ENCODE measurements at regions not wholly inside any gene's neighbourhood (a gene's known extent, or its start where the extent isn't known, plus 50 kb on each side); places are given as distances from the start of the nearest gene placed in this dataset.
"Not testable (repeated sequence)": the region's sequence is repeated elsewhere in the genome, so short reads cannot be mapped to it uniquely, and the experiment has no call there.

GRCh38 chr1:229710746-229711145, 84.7 kb downstream of the URB2 start:
- DNase-seq (ENCODE audit: low read depth), result no peak

GRCh38 chr1:229714306-229714705, 88.3 kb downstream of the URB2 start:
- no peak for DNase-seq (ENCODE audit: low read depth)

DNA sequence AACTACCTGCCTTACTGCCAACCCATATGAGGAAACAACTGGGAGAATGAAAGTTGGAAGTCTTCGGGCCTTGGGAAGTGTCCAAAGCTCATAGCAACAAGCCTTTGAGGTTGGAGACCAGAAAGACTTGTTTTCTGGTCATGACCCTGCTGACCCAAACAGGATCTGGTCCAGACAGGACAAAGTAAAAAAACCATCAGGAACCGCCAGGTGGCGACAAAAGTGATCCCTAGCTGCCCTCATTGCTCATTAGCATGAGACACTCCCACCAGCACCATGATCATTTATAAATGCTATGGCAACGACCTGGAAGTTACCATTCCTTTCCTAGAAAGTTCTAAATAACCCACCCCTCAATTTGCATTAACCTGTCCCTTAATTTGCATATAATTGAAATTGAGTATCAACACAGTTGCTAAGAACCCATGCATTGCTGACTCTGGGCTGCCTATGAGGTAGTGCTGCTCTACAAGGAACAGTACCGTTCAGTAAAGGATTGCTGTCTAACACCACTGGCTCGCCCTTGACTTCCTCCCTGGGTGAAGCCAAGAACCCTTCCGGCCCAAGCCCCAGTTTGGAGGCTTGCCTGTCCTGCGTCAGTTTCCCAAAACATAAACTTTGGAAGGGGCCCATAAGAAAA, 89.0 kb downstream of the URB2 start:
- peak; percentile 55 for DNase-seq (ENCODE audit: low read depth)

DNA sequence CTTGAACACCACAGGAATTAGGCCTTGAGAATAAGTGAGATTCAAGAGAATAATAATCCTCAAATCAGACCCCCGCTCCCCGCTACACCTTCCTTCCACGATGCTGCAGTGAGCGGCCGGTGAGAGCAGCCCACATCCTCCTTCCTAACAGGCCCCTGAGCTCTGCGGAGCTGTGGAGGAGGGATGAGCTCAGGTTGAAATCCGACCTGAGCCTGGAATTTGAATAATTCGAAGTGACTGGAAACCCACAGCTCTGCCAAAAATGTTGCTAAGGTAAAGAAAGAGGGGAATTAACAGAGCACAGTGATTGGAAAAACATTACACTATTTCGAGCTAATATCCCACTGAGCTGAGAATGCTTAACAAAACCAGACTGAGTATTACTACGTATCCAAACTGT, 90.0 kb downstream of the URB2 start:
- DNase-seq (ENCODE audit: low read depth), result no peak

GRCh38 chr1:229716704-229717103, 90.7 kb downstream of the URB2 start:
- DNase-seq (ENCODE audit: low read depth), result no peak

- DNase-seq (ENCODE audit: low read depth), result peak; percentile 52
Measured at GRCh38 chr1:229717786-229718576, 91.9 kb downstream of the URB2 start.

GRCh38 chr1:229726061-229726460, 100.0 kb downstream of the URB2 start:
- no peak for DNase-seq (ENCODE audit: low read depth)

- DNase-seq (ENCODE audit: low read depth), result no peak
Measured at GRCh38 chr1:229729916-229730315, 103.9 kb downstream of the URB2 start.

GRCh38 chr1:229730573-229730972, 104.5 kb downstream of the URB2 start:
- no peak for DNase-seq (ENCODE audit: low read depth)

DNA sequence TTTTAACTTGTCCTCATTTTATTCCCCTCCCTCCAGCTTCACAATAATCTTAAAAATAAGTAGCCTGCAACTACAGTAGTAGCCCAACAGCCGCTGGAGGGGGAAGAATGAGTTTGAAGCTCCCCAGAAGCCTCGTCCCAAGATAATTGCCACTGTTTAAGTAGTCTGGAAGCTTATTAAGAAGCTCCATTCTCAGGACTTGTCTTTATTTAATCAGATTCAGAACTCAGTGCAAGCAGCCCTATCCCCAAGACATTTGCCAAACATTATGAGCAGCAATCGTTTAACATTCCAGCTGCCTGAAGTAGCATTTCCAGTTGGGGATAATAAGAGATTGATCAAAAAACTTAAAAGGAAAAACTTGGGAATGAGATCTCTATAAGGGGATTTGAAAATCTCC, 106.0 kb downstream of the URB2 start:
- DNase-seq (ENCODE audit: low read depth), result no peak

DNA sequence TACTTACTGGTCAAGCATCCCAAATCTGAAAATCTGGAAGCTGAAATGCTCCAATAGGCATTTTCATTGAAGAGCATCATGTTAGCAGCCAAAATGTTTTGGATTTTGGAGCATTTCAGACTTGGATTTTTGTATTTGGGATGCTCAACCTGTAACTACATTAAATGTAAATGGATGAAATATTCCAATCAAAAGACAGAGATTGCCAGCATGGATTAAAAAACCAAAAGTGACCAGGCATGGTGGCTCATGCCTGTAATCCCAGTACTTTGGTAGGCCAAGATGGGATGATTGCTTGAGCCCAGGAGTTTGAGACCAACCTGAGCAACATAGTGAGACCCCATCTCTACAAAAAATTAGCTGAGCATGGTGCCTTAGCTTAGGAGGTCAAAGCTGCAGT, 110.3 kb downstream of the URB2 start:
- DNase-seq (ENCODE audit: low read depth), result no peak

DNA sequence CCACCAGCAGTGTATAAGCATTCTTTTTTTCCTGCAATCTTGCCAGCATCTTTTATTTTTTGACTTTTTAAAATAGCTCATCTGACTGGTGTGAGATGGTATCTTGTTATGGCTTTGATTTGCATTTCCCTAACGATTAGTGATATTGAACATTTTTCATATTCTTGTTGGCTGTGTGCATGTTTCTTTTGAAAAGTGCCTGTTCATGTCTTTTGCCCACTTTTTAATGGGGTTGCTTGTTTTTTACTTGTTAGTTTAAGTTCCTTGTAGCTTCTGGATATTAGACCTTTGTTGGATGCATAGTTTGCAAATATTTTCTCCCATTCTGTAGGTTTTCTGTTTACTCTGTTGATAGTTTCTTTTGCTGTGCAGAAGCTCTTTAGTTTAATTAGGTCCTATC, 116.6 kb downstream of the URB2 start:
- DNase-seq (ENCODE audit: low read depth), result not testable (repeated sequence)

- no peak for DNase-seq (ENCODE audit: low read depth)
Measured at GRCh38 chr1:229749992-229750391, 123.9 kb downstream of the URB2 start.

DNA sequence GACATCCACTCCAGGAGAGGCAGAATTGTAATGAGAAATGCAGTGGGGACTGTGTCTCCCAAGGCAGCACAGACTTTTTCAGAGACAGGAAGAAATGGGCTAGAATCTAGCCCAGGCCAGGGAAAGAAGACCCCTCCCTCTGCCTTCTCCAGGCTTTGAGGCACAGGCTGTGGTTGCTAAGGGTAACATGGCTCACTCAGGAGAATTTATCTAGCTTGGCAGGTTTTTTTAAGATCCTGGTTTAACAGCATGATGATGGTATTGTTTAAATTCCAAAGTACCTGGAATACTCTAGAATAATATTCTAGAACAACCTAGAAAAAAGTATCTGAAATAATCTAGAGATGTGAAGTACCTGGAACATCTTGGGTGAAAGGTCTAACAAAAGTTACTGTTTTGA, 125.6 kb downstream of the URB2 start:
- DNase-seq (ENCODE audit: low read depth), result no peak

- DNase-seq (ENCODE audit: low read depth), result no peak
Measured at GRCh38 chr1:229752679-229753078, 126.6 kb downstream of the URB2 start.

GRCh38 chr1:229753764-229754551, 127.9 kb downstream of the URB2 start:
- no peak for DNase-seq (ENCODE audit: low read depth)

DNA sequence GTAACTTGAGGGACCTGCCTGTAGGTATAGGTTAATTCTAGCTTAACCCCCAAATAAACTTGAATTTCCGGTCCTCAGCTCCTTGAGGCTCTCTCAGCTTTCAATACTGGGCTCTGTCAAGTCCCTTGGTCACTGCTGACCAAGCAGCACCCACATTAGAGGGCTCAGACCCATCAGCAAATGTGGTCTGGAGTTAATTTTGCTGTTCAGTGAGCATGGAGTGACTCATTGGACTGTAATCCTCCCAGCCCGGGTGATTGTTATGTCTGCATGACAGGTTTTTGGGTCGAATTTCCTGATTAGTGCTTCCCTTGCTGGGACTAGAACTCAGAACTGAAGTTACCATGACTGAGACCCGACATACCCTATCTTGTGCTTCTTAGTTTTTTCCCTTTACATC, 130.6 kb downstream of the URB2 start:
- peak; percentile 78 for DNase-seq (ENCODE audit: low read depth)

DNA sequence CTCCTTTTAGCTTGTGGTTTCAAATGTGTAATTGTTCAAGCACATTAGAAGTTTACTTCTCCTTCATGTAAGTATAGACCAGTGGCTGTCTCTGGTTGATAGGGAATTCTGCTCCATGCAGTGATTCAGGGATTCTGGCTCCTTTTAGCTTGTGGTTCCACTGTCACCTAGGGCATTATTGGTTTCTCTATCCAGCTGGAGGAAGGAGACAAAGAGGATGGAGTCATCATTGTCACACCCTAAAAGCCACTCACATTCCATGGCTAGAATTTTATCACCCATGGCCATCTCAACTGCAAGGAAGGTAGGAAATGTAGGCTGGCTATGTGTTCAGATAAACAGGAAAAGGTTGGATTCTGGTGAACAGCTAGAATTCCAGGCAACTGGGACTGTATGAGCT, 131.2 kb downstream of the URB2 start:
- DNase-seq (ENCODE audit: low read depth), result no peak

DNA sequence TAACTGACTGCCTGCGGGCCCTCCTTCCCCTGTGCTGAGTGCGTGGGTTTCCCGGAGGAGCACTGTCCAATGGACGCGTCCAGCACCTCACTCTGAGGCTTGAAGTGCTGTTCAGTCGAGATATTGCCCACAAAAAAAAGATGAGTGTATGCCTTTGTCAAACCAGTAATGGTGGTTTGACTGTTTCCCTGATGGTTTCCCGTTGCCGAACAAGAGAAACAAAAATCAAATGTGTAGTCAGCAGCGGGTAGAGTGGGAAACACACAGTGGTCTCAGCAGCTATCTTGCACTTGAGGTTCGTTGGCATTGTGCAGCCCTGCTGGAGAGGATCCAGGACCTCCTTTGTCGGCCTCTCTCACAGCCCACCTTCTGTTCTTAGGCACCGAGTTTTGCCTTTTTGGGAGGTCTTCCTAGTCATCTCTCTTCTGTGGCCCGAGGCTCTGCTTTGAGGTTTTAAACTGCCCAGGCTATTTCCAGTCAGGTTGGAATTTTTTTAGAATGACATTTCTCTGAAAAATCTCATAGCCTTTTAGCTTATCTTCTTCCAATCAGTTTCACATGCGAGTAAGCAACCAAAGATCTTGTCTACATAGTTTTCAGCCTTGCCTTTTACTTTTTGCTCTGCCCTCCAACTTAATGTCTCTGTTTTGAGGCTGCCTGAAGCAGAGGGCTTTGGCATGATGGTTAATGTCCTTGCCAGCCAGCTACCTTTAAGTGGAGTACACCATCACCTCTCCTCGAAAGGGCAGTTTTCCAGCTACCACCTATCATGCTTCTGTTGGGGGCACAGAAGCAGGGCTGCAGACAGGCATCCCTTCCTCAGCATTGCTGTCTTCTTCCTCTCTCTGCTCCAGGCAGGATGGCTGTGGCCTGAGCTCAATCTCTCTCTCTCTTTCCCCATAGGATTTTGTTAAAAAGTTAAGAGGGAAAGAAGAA, 132.3 kb downstream of the URB2 start:
- no peak for DNase-seq (ENCODE audit: low read depth)

DNA sequence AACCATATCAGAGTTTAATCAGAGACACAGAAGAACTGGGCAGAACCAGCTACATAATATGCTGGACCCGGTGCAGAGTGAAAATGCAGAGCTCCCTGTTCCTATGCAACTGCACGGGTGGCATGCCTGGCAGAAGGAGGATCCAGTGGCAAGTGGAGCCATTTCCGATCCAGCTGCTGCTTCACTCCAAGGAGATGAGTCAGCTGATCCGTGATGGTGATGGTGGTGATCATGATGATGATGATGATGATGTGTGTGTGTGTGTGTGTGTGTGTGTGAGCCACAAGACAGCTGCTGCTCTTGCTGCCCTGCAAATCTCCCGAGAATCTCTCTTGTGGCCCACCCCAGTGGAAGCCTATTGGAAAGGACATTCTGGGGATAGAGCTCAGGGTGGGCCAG, 133.0 kb downstream of the URB2 start:
- peak; percentile 87 for DNase-seq (ENCODE audit: low read depth)

DNA sequence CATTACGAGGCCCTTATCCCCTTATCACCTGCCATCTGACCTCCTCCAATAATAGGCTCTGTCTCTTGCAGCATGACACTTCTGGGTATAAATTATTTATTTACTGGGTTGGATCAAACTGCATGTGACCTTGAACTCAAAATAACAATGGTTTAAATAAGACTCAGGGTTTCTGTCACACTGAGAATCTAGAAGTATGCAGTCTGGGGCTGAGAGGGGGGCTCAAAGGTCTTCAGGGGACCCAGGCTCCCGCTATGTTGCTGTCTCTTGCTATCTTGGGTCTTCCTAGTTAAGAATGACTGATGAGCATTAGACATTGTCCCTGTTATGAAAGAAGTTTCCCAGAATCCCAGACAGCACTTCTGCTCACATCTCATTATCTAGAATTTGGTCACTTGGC, 133.5 kb downstream of the URB2 start:
- DNase-seq (ENCODE audit: low read depth), result no peak
